GM19025 (cell line): ENCODE measurements at regions not wholly inside any gene's neighbourhood (a gene's known extent, or its start where the extent isn't known, plus 50 kb on each side); places are given as distances from the start of the nearest gene placed in this dataset.
"Not testable (repeated sequence)": the region's sequence is repeated elsewhere in the genome, so short reads cannot be mapped to it uniquely, and the experiment has no call there.

ENCODE experiments used
- ATAC-seq: cut with Tn5 transposase; IDR thresholded peaks from one replicate; pipeline ENCODE4 v1.9.1; 2021; ENCODE audit warnings: mild to moderate bottlenecking, low read depth, moderate library complexity; ENCODE audit not compliant: unreplicated experiment

- not testable (repeated sequence) for ATAC-seq
Measured at GRCh38 chr11:67940440-67940839, 63.5 kb downstream of the UNC93B1 start.

- not testable (repeated sequence) for ATAC-seq
Measured at GRCh38 chr11:67938964-67939363, 64.9 kb downstream of the UNC93B1 start.

DNA sequence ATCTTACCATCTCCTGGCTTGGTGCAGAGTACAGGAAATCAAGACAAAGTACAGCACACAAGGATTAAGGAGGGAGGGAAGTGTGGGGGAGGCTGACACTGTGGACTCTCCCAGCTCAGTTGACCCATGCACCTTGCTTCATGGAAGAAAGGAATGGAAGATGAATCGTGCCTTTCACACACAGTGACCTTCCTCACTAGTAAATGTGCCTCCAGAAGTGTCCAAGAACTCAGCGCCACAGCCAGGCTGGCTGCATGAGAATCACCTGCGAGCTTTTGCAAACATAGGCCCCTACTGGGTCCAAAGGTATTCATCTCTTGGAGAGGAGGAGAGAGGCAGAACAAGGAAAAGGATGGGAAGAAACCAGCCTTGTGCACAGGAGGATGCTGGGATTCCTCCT lies 65.5 kb downstream of the UNC93B1 start:
- not testable (repeated sequence) for ATAC-seq

DNA sequence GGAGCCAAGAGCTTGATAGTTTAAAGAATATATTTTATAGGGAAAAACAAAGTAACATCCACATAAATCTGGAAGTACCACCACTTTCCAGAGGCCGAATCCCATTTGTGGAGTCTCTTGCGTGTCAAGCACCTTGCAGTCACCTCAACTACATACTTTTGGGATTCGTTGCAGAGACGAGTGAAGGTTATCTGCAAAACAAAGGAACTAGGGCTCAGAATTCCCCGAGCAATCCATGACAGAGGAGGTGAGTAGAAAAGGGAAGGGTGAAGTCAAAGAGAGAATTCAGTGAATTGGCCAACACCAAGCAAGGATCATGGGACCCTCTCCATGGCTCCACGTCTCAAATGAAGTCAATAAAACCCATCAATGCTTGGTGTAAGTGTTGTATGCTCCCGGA lies 80.3 kb downstream of the UNC93B1 start:
- ATAC-seq = not testable (repeated sequence)

GRCh38 chr11:67920546-67920945 lies 83.4 kb downstream of the UNC93B1 start:
- ATAC-seq = not testable (repeated sequence)

GRCh38 chr11:67912184-67912583 lies 91.7 kb downstream of the UNC93B1 start:
- ATAC-seq = not testable (repeated sequence)

DNA sequence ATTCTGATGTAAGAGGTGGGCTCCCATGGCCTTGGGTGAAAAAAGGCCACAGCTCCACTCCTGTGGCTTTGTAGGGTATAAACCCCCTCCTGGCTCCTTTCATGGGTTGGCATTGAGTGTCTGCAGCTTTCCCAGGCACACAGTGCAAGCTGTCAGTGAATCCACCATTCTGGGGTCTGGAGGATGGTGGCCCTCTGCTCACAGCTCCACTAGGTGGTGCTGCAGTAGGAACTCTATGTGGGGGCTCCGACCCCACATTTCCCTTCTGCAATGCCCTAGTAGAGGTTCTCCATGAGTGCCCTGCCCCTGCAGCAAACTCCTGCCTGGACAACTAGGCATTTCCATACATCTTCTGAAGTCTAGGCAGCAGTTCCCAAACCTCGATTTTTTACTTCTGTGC lies 92.7 kb downstream of the UNC93B1 start:
- ATAC-seq = not testable (repeated sequence)

DNA sequence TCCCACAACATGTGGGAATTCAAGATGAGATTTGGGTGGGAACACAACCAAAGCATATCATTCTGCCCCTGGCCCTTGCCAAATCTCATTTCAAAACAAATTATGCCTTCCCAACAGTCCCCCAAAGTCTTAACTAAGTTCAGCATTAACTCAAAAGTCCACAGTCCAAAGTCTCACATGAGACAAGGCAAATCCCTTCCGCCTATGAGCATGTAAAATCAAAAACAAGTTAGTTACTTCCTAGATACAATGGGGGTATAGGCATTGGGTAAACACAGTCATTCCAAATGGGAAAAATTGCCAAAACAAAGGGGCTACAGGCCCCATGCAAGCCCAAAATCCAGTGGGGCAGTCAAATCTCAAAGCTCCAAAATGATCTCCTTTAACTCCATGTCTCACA lies 93.1 kb downstream of the UNC93B1 start:
- ATAC-seq = not testable (repeated sequence)

DNA sequence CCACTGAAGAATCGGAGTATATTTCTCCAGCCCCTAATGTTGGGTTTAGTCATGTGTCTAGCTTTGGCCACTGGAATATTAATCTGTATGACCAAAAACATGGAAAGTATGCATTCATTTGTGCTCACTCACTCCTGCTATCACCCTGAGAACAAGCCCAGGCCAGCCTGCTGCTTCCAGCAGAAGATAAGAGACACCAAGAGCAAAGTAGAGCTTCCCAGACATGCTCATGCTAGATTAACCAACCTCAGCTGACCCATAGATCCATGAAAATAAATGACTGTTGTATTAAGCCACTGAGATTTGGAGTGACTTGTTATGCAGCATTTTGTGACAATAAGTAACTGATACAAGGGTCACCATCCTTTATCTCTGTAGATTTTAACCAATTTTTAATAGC lies 96.9 kb downstream of the UNC93B1 start:
- not testable (repeated sequence) for ATAC-seq

DNA sequence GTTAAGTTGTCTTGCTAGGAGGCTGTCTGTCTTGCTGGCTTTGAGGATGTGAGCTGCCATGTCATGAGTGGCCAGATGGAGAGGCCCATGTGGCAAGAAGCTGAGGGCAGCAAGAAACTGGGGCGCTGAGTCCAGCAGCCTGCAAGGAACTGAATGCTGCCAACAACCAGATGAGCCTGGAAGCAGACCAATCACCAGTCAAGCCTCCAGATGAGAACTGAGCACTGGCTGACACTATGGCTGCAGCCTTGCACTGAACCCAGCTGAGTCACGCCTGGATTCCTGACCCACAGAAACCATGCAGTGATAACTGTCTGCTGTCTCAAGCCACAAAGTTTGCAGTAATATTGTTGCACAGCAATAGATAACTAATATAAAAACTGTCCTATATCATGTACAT lies 104.4 kb downstream of the UNC93B1 start:
- not testable (repeated sequence) for ATAC-seq

GRCh38 chr11:67893487-67893886 lies 110.4 kb downstream of the UNC93B1 start:
- ATAC-seq = not testable (repeated sequence)

DNA sequence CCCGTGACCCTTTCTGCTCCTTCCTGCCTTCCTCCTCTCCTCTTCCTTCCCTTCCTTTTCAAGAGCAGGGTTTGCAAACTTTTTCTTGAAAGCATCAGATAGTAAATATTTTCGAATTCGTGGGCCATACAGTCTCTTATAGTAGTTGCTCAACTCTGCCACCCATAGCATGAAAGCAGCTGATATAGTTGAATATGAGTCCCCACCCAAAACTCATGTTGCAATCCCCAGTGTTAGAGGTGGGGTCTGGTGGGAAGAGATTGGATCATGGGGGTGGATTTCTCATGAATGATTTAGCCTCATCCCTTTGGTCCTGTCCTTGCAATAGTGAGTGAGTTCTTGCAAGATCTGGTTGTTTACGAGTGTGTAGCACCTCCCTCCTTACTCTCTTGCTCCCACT lies 114.3 kb downstream of the UNC93B1 start:
- not testable (repeated sequence) for ATAC-seq

DNA sequence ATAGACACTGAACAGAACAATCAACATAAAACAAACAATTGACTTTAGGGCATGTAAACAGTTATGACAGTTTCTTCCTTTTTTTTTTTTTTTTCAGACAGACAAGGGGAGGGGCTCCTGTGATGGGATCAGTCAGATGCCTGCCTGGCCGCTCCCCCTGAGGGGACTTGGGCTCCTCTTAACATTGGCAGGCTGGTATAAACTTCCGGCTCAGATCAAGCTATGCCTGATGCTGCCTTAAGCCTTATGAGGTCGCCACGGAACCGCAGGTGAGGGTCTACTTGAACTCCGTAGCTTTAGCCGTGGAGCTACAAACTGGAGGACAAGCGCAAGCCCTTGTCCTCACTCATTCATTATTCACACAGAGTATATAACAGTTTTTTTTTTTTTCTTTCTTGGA lies 115.8 kb downstream of the UNC93B1 start:
- not testable (repeated sequence) for ATAC-seq

GRCh38 chr11:67886672-67887071 lies 117.2 kb downstream of the UNC93B1 start:
- not testable (repeated sequence) for ATAC-seq

DNA sequence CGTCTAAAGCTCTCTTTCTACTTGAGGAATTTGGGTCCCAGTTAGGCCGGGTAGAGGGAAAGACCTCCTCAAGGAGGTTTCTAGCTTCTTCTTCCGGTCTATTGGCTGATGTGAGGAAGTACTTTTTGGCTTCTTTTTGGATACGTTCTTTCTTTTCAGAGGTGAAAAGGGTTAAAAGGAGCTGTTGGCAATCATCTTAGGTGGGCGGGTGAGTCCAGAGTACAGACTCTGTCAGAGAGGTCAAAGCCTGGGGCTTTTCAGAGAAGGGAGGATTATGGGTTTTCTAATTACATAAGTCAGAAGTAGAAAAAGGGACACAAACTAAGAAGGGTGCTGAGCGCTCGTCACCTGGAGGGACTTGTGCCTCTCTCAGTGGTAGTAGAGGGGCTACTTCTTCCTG lies 117.7 kb downstream of the UNC93B1 start:
- ATAC-seq = not testable (repeated sequence)

GRCh38 chr11:67885574-67885973 lies 118.3 kb downstream of the UNC93B1 start:
- not testable (repeated sequence) for ATAC-seq

GRCh38 chr11:67884761-67885558 lies 118.9 kb downstream of the UNC93B1 start:
- not testable (repeated sequence) for ATAC-seq

DNA sequence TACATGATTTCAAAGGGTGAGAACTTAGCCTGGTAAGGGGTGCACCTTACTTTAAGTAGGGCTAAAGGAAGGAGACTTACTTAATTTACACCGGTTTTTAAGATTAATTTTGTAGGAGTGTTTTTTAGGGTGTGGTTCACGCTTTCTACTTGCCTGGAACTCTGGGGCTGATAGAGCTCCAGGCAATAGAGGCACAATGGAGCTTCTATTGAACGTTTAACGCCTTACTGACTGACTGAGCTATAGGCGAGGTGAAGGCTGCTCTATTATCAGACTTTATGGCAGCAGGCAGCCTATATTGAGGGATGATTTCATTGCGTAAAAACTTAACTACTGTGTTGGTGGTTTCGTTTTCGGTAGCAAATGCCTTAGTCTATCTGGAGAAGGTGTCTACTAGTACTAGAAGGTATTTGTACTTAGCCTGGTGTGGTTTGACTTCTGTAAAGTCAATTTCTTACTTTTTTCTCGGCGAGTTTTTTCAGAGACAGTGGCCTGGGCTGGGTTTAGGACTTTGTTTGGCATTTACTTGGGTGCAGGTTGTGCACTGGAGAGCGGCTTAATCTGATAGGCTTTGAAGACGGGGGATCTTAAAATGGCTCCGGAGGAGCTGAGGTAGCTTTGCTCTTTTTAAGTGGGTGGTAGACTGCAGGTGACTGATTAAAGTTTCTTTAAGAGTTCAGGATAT lies 119.7 kb downstream of the UNC93B1 start:
- not testable (repeated sequence) for ATAC-seq

- not testable (repeated sequence) for ATAC-seq
Measured at GRCh38 chr11:67882304-67882703, 121.6 kb downstream of the UNC93B1 start.

- not testable (repeated sequence) for ATAC-seq
Measured at GRCh38 chr11:67881836-67882235, 122.1 kb downstream of the UNC93B1 start.

- not testable (repeated sequence) for ATAC-seq
Measured at GRCh38 chr11:67880594-67881196, 123.2 kb downstream of the UNC93B1 start.
